ENCODE measurements at regions not wholly inside any gene's neighbourhood (a gene's known extent, or its start where the extent isn't known, plus 50 kb on each side); places are given as distances from the start of the nearest gene placed in this dataset.

DNA sequence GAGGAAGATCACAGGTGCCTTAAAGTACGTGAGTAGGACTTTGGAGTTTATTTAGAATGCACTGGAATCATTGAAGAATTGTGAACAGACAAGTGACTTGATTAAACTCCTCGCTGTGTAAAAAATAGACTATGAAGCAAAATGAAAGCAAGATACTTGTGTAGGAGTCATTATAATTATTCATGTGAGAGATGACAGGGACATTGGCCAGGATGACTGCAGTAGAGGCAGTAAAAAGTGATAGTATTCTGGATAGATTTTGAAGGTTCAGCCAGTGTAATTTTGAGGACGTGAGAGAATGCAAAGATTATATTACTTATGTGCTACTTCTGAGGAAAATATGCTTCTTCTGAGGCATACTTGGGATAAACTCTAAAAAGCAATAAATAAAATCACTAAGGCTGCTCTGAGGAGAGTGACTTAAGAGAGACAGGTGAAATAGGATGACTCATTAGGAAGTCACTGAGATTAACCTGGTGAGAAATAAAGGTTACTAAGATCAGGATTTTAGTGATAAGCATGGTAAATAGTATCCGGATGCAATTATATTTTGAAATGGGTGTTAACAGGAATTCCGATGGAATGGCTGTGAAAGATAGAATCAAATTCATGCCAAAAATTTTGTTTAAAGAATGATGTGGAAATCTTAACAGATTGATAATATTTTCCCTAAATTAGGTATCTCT, 202.0 kb downstream of the CENPW start:
- Histone ChIP-seq H3K4me3 (ENCODE audit: low read depth, low read length) (no peak overlapping the region), H3K36me3 (ENCODE audit: control insufficient read depth in 2 of 2, insufficient read depth in 1 of 2, low read length in 2 of 2) (no peaks in the 10 kb centered on the region), H3K9me3 (ENCODE audit: control insufficient read depth, insufficient read depth, low read depth, low read length) (no peaks in the 10 kb centered on the region), H3K4me1 (ENCODE audit: control insufficient read depth, insufficient read depth, low read length) (no peaks in the 10 kb centered on the region), H3K27ac (ENCODE audit: extremely low read depth, low read depth, low read length) (no peak overlapping the region)
- POLR2A ChIA-PET: no interaction called here
- CTCF ChIA-PET: no interaction called here
- TF ChIP-seq KLF10 (tag by site-specific recombination; IDR thresholded peaks at IDR 0.05) (no peak), ZNF768 (tag by site-specific recombination; IDR thresholded peaks at IDR 0.05) (no peak), SP3 (tag by site-specific recombination; IDR thresholded peaks at IDR 0.05) (no peak), ZSCAN23 (tag by site-specific recombination; IDR thresholded peaks at IDR 0.05) (no peak), ZNF707 (tag by site-specific recombination; IDR thresholded peaks at IDR 0.05) (no peak), ZBTB20 (tag by site-specific recombination; IDR thresholded peaks at IDR 0.05) (no peak), PRDM6 (tag by site-specific recombination; IDR thresholded peaks at IDR 0.05) (no peak)

DNA sequence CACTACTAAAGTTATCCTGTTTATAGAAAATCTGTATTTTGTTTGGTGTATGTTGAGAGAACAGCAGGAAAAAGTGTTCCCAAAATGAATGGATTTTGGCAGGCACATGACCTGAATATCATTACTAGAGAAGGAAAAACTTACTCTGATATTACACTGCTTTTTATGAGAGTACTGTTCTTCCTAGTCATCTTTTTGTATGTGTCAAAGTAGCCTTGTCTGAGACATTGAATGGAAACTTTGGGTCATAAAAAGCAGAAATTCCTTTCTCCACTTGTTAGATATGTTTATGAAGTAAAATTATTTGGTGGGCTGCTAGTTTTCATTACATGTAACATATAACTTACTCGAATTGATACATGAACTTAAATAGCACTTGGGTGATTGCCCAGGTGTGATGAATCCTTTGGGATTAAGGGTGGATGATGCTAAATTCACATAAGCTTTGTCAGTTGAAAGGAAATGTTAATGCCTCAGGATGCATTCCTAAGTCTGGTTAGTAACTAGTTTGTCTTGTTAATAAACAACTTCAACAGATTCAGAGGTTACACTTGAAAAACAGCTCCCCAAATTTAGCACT, 206.7 kb downstream of the CENPW start:
- TF ChIP-seq ZNF138 (tag by site-specific recombination; IDR thresholded peaks at IDR 0.05; ENCODE audit: borderline replicate concordance): no peak
- no peak for TF ChIP-seq KLF8 (tag by site-specific recombination; IDR thresholded peaks at IDR 0.05)
- TF ChIP-seq, protein P1, sequence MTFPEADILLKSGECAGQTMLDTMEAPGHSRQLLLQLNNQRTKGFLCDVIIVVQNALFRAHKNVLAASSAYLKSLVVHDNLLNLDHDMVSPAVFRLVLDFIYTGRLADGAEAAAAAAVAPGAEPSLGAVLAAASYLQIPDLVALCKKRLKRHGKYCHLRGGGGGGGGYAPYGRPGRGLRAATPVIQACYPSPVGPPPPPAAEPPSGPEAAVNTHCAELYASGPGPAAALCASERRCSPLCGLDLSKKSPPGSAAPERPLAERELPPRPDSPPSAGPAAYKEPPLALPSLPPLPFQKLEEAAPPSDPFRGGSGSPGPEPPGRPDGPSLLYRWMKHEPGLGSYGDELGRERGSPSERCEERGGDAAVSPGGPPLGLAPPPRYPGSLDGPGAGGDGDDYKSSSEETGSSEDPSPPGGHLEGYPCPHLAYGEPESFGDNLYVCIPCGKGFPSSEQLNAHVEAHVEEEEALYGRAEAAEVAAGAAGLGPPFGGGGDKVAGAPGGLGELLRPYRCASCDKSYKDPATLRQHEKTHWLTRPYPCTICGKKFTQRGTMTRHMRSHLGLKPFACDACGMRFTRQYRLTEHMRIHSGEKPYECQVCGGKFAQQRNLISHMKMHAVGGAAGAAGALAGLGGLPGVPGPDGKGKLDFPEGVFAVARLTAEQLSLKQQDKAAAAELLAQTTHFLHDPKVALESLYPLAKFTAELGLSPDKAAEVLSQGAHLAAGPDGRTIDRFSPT (tag by site-specific recombination; IDR thresholded peaks at IDR 0.05): no peak
- no peak for TF ChIP-seq ZNF623 (tag by site-specific recombination; IDR thresholded peaks at IDR 0.05)
- no peak for TF ChIP-seq ZNF398 (tag by site-specific recombination; IDR thresholded peaks at IDR 0.05)
- no peak for TF ChIP-seq ZNF544 (tag by site-specific recombination; IDR thresholded peaks at IDR 0.05)
- no peak for TF ChIP-seq PRDM6 (tag by site-specific recombination; IDR thresholded peaks at IDR 0.05)
- TF ChIP-seq ZSCAN23 (tag by site-specific recombination; IDR thresholded peaks at IDR 0.05): no peak
- TF ChIP-seq, protein P2, sequence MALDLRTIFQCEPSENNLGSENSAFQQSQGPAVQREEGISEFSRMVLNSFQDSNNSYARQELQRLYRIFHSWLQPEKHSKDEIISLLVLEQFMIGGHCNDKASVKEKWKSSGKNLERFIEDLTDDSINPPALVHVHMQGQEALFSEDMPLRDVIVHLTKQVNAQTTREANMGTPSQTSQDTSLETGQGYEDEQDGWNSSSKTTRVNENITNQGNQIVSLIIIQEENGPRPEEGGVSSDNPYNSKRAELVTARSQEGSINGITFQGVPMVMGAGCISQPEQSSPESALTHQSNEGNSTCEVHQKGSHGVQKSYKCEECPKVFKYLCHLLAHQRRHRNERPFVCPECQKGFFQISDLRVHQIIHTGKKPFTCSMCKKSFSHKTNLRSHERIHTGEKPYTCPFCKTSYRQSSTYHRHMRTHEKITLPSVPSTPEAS (tag by site-specific recombination; IDR thresholded peaks at IDR 0.05): no peak
- no peaks in the 10 kb centered on the region for H3K36me3 ChIP-seq (ENCODE audit: control insufficient read depth in 2 of 2, insufficient read depth in 1 of 2, low read length in 2 of 2)
- H3K4me3 ChIP-seq (ENCODE audit: low read depth, low read length): no peak overlapping the region
- CTCF ChIA-PET: no interaction called here
- no peaks in the 10 kb centered on the region for H3K4me1 ChIP-seq (ENCODE audit: control insufficient read depth, insufficient read depth, low read length)
- POLR2A ChIA-PET: no interaction called here
- no peak overlapping the region for H3K27ac ChIP-seq (ENCODE audit: extremely low read depth, low read depth, low read length)
- no peaks in the 10 kb centered on the region for H3K9me3 ChIP-seq (ENCODE audit: control insufficient read depth, insufficient read depth, low read depth, low read length)

Measured in HEK293 (cell line).